Trophoblast cell (in vitro differentiated cells and primary cell): ENCODE measurements at regions not wholly inside any gene's neighbourhood (a gene's known extent, or its start where the extent isn't known, plus 50 kb on each side); places are given as distances from the start of the nearest gene placed in this dataset.
"Not testable (repeated sequence)": the region's sequence is repeated elsewhere in the genome, so short reads cannot be mapped to it uniquely, and the experiment has no call there.

Source experiments
- DNase-seq, 2 donors: peaks; one replicate each; pipeline ENCODE4 v3.0.0-alpha.2; 2016
- H2AFZ ChIP-seq: 2 replicates; pipeline ENCODE4 v1.6.1; 2013; ENCODE audit warnings: low read length, moderate library complexity, mild to moderate bottlenecking; ENCODE audit not compliant: insufficient read depth, poor library complexity
- H2AK5ac ChIP-seq: 2 replicates; pipeline ENCODE4 v1.6.1; 2013; ENCODE audit warnings: mild to moderate bottlenecking, low read length
- H2BK120ac ChIP-seq: 2 replicates; pipeline ENCODE4 v1.6.1; 2013; ENCODE audit warnings: low read length, mild to moderate bottlenecking, moderate library complexity; ENCODE audit not compliant: insufficient read depth, poor library complexity
- H2BK12ac ChIP-seq: 2 replicates; pipeline ENCODE4 v1.6.1; 2013; ENCODE audit warnings: mild to moderate bottlenecking, low read length, moderate library complexity
- H2BK5ac ChIP-seq: 2 replicates; pipeline ENCODE4 v1.6.1; 2013; ENCODE audit warnings: low read length, low read depth, moderate library complexity, mild to moderate bottlenecking; ENCODE audit not compliant: poor library complexity
- H3K14ac ChIP-seq: 2 replicates; pipeline ENCODE4 v1.6.1; 2013; ENCODE audit warnings: mild to moderate bottlenecking, low read length
- H3K18ac ChIP-seq: 2 replicates; pipeline ENCODE4 v1.6.1; 2013; ENCODE audit warnings: mild to moderate bottlenecking, low read length
- H3K23ac ChIP-seq: 2 replicates; pipeline ENCODE4 v1.6.1; 2013; ENCODE audit warnings: low read length
- H3K27ac ChIP-seq: 2 replicates; pipeline ENCODE4 v1.5.1; 2013; ENCODE audit warnings: low read depth, mild to moderate bottlenecking, inconsistent platforms, low read length, moderate library complexity
- H3K27me3 ChIP-seq: 2 replicates; pipeline ENCODE4 v1.6.1; 2013; ENCODE audit warnings: inconsistent platforms, mild to moderate bottlenecking, low read length, moderate library complexity; ENCODE audit not compliant: insufficient read depth
- H3K36me3 ChIP-seq, 2 experiments: 1 replicate in 1 of 2; 2 replicates in 1 of 2; pipeline ENCODE4 v1.6.1; 2013; ENCODE audit warnings: low read length in 2 of 2, mild to moderate bottlenecking in 2 of 2, moderate library complexity in 1 of 2; ENCODE audit not compliant: insufficient read depth in 2 of 2, control insufficient read depth in 1 of 2
- H3K4ac ChIP-seq: 2 replicates; pipeline ENCODE4 v1.6.1; 2013; ENCODE audit warnings: low read depth, mild to moderate bottlenecking, low read length, moderate library complexity
- H3K4me1 ChIP-seq, 2 experiments: 1 replicate in 1 of 2; 2 replicates in 1 of 2; pipeline ENCODE4 v1.6.1; 2013; ENCODE audit warnings: low read length in 2 of 2, mild to moderate bottlenecking in 2 of 2, moderate library complexity in 1 of 2; ENCODE audit not compliant: insufficient read depth in 2 of 2, control insufficient read depth in 1 of 2
- H3K4me2 ChIP-seq: 2 replicates; pipeline ENCODE4 v1.6.1; 2013; ENCODE audit warnings: inconsistent platforms, mild to moderate bottlenecking, low read length, moderate library complexity
- H3K4me3 ChIP-seq: 2 replicates; pipeline ENCODE4 v1.5.1; 2013; ENCODE audit warnings: mild to moderate bottlenecking, low read depth, low read length, inconsistent platforms
- H3K79me1 ChIP-seq: one replicate; pipeline ENCODE4 v1.6.1; 2013; ENCODE audit warnings: low read length
- H3K79me2 ChIP-seq: 2 replicates; pipeline ENCODE4 v1.6.1; 2013; ENCODE audit warnings: low read length, mild to moderate bottlenecking; ENCODE audit not compliant: control insufficient read depth, insufficient read depth, poor library complexity
- H3K9ac ChIP-seq: 2 replicates; pipeline ENCODE4 v1.6.1; 2013; ENCODE audit warnings: mild to moderate bottlenecking, low read length
- H3K9me3 ChIP-seq: 2 replicates; pipeline ENCODE4 v1.6.1; 2013; ENCODE audit warnings: low read depth, mild to moderate bottlenecking, control low read depth, inconsistent platforms, low read length; ENCODE audit not compliant: insufficient read depth
- H4K12ac ChIP-seq: 2 replicates; pipeline ENCODE4 v1.6.1; 2013; ENCODE audit warnings: low read depth, mild to moderate bottlenecking, low read length, moderate library complexity
- H4K8ac ChIP-seq: 2 replicates; pipeline ENCODE4 v1.6.1; 2013; ENCODE audit warnings: low read depth, mild to moderate bottlenecking, low read length, moderate library complexity
- H4K91ac ChIP-seq: one replicate; pipeline ENCODE4 v1.6.1; 2013; ENCODE audit warnings: low read depth, mild to moderate bottlenecking, low read length, moderate library complexity
- WGBS: extraction: QIAGEN DNeasy Blood & Tissue Kit; methylation state at CpG from one replicate; pipeline ENCODE4 v1.1.7; 2013; ENCODE audit warnings: missing lambda C conversion rate; ENCODE audit not compliant: insufficient read length, insufficient coverage; ENCODE audit errors: extremely low coverage; 5-methylcytosine and 5-hydroxymethylcytosine counted together

DNA sequence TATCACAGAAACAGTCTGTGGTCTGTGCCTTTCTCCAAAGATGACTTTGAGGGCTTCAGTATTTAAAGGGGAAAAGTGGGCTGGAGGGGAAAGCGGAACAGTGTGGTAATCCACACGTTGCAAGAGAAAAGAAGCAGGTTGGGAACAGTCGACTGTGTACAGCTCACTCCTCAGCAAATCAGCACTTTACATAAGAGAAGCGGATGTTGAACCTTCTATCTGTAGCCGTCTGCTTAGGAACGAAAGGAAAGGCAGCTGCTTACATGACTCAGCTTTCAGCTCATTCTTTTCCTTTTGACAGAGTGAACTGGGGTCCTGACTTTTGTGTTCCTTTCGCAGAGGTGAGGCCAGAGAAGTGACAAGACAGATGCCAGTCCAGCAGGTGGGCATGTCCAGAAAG lies 4020.7 kb upstream of the TPTE start:
- not testable (repeated sequence) for H3K4me3 ChIP-seq, H3K4me2 ChIP-seq, H3K36me3 ChIP-seq, H3K9ac ChIP-seq, H3K18ac ChIP-seq, H3K4ac ChIP-seq, H4K8ac ChIP-seq, H3K9me3 ChIP-seq, DNase-seq, H4K91ac ChIP-seq, H3K14ac ChIP-seq, H2BK5ac ChIP-seq, H3K79me1 ChIP-seq, H2AK5ac ChIP-seq, H2BK12ac ChIP-seq, H3K4me1 ChIP-seq, H4K12ac ChIP-seq, H3K27ac ChIP-seq, H3K23ac ChIP-seq, H3K79me2 ChIP-seq, H2AFZ ChIP-seq, H3K27me3 ChIP-seq, H2BK120ac ChIP-seq
- WGBS = no CpG with 5 or more reads among the region's 7 CpGs

DNA sequence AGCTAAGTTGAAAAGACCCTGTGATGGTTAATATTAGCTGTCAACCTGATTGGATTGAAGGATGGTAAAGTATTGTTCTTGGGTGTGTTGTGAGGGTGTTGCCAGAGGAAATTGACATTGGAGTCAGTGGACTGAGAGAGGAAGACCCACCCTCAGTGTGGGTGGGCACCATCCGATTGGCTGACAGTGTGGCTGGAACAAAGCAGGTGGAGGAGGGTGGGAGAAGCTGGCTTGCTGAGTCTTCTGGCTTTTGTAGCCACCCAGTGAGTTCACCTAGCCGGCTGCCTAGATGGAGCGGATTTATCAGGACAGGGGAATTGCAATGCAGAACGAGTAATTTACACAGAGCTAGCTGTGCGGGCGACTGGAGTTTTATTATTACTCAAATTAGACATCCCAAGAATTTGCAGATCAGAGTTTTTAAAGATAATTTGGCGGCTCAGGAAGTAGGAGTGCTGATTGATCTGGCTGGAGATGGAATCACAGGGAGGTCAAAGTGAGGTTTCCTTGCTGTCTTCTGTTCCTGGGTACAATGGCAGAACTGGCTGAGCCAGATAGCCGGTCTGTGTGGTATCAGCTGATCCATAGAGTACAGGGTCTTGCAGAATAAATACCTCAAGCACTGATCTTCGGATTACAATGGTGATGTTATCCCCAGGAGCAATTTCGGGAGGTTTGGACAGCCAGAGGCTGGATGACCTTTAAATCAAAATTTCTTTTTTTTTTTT lies 4015.1 kb upstream of the TPTE start:
- H3K9me3 ChIP-seq, H3K14ac ChIP-seq, H3K4me3 ChIP-seq, H3K4me1 ChIP-seq, H2AK5ac ChIP-seq, H3K79me1 ChIP-seq, H4K91ac ChIP-seq, H2BK12ac ChIP-seq, H3K36me3 ChIP-seq, H3K23ac ChIP-seq, H3K4ac ChIP-seq, H2BK120ac ChIP-seq, H3K4me2 ChIP-seq, H4K8ac ChIP-seq, H2BK5ac ChIP-seq, H3K9ac ChIP-seq, H3K27ac ChIP-seq, DNase-seq, H4K12ac ChIP-seq, H2AFZ ChIP-seq, H3K27me3 ChIP-seq, H3K79me2 ChIP-seq, H3K18ac ChIP-seq: not testable (repeated sequence)
- WGBS = no CpG with 5 or more reads among the region's 10 CpGs

DNA sequence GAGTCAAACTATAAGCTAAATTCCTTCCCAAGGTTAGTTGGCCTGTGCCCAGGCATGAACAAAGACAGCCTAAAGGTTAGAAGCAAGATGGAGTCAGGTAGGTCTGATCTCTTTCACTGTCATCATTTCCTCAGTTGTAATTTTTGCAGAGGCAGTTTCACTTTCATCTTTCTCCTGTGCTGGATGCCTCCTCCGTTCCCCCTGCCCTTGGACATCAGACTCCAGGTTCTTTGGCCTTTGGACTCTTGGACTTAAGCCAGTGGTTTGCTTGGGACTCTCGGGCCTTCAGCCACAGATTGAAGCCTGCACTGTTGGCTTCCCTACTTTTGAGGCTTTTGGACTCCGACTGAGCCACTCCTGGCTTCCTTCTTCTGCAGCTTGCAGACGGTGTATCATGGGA lies 4013.8 kb upstream of the TPTE start:
- not testable (repeated sequence) for H3K9ac ChIP-seq, H2AFZ ChIP-seq, H3K27ac ChIP-seq, H3K4me2 ChIP-seq, H3K4me3 ChIP-seq, DNase-seq, H3K79me2 ChIP-seq, H3K9me3 ChIP-seq, H2BK12ac ChIP-seq, H3K4ac ChIP-seq, H3K4me1 ChIP-seq, H3K36me3 ChIP-seq, H2BK120ac ChIP-seq, H3K18ac ChIP-seq, H3K14ac ChIP-seq, H2BK5ac ChIP-seq, H4K91ac ChIP-seq, H3K23ac ChIP-seq, H3K27me3 ChIP-seq, H3K79me1 ChIP-seq, H4K12ac ChIP-seq, H4K8ac ChIP-seq, H2AK5ac ChIP-seq
- no CpG with 5 or more reads among the region's 4 CpGs for WGBS

DNA sequence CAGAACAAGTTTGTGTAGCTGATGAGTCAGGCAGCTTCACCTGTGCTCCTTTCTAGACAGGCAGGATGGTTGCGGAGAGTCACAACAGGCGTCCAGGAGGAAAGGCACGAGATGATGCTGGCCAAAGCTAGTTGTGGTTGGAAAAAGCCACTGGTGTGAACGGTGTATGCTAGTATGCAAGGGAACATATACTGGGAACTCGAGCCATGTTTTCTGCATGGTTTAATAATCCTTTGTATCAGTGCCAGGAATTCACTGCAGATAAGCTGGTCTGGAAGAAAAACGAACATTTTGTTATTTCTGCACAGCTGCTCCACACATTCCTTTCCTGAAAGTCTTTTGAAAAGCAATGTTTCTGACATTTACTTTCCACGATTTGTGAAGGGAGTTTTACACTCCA lies 3999.6 kb upstream of the TPTE start:
- H3K14ac ChIP-seq, H2AK5ac ChIP-seq, DNase-seq, H2AFZ ChIP-seq, H3K18ac ChIP-seq, H4K12ac ChIP-seq, H4K8ac ChIP-seq, H2BK120ac ChIP-seq, H4K91ac ChIP-seq, H2BK12ac ChIP-seq, H3K4ac ChIP-seq, H3K4me1 ChIP-seq, H3K36me3 ChIP-seq, H3K27ac ChIP-seq, H3K4me2 ChIP-seq, H3K9me3 ChIP-seq, H3K79me2 ChIP-seq, H3K9ac ChIP-seq, H3K4me3 ChIP-seq, H3K79me1 ChIP-seq, H2BK5ac ChIP-seq, H3K27me3 ChIP-seq, H3K23ac ChIP-seq: not testable (repeated sequence)
- WGBS = no CpG with 5 or more reads among the region's 7 CpGs
